Nephron progenitor cell (in vitro differentiated cells): ENCODE measurements at regions not wholly inside any gene's neighbourhood (a gene's known extent, or its start where the extent isn't known, plus 50 kb on each side); places are given as distances from the start of the nearest gene placed in this dataset.
A peak's percentile ranks its signal among the peaks of the same experiment; 100 is the strongest.
"Not testable (repeated sequence)": the region's sequence is repeated elsewhere in the genome, so short reads cannot be mapped to it uniquely, and the experiment has no call there.

ENCODE experiments used
- DNase-seq: peaks from one replicate; pipeline ENCODE4 v3.0.0; 2021
- H3K27ac Mint-ChIP-seq: 2 replicates; pipeline ENCODE4 v1.8.0; 2021; ENCODE audit warnings: mild to moderate bottlenecking, moderate library complexity, mixed read lengths
- H3K27me3 Mint-ChIP-seq: 2 replicates; pipeline ENCODE4 v1.8.0; 2021; ENCODE audit warnings: mild to moderate bottlenecking, low read depth, mixed read lengths; ENCODE audit not compliant: poor library complexity
- H3K36me3 Mint-ChIP-seq: 2 replicates; pipeline ENCODE4 v1.8.0; 2021; ENCODE audit warnings: low read depth, mixed read lengths
- H3K4me1 Mint-ChIP-seq: 2 replicates; pipeline ENCODE4 v1.8.0; 2021; ENCODE audit warnings: mixed read lengths
- H3K4me3 Mint-ChIP-seq: 2 replicates; pipeline ENCODE4 v1.8.0; 2021; ENCODE audit warnings: mild to moderate bottlenecking, moderate library complexity, mixed read lengths
- H3K9me3 Mint-ChIP-seq: 2 replicates; pipeline ENCODE4 v1.8.0; 2021; ENCODE audit warnings: mild to moderate bottlenecking, moderate library complexity, mixed read lengths
- CTCF ChIP-seq: fragments of 200-600 bp; sonication (generic); IDR thresholded peaks from 2 replicates; pipeline ENCODE4 v1.5.0; 2021; ENCODE audit warnings: antibody characterized with exemption

- Mint-ChIP-seq H3K4me3 (no peak overlapping the region), H3K9me3 (peaks cover 11% of the 10 kb centered on the region), H3K27ac (no peak overlapping the region), H3K4me1 (no peaks in the 10 kb centered on the region), H3K27me3 (no peaks in the 10 kb centered on the region), H3K36me3 (no peaks in the 10 kb centered on the region)
- TF ChIP-seq CTCF = no peak
- DNase-seq = no peak
These were observed 637.1 kb downstream of the UTRN start for GRCh38 chr6:144922120-144922722.

GRCh38 chr6:144922771-144923490, 637.8 kb downstream of the UTRN start:
- H3K27ac Mint-ChIP-seq, H3K27me3 Mint-ChIP-seq, DNase-seq: not testable (repeated sequence)

GRCh38 chr6:144923491-144923787, 638.3 kb downstream of the UTRN start:
- H3K36me3 Mint-ChIP-seq, H3K27me3 Mint-ChIP-seq, DNase-seq, H3K4me3 Mint-ChIP-seq, H3K27ac Mint-ChIP-seq, H3K4me1 Mint-ChIP-seq: not testable (repeated sequence)
- peaks cover 11% of the 10 kb centered on the region for H3K9me3 Mint-ChIP-seq

More at GRCh38 chr6:144922771-144923490, 637.8 kb downstream of the UTRN start:
- H3K4me1 Mint-ChIP-seq, H3K36me3 Mint-ChIP-seq, H3K4me3 Mint-ChIP-seq: not testable (repeated sequence)
- peaks cover 11% of the 10 kb centered on the region for H3K9me3 Mint-ChIP-seq

GRCh38 chr6:144928847-144929246, 643.7 kb downstream of the UTRN start:
- Mint-ChIP-seq H3K36me3 (peaks cover 3% of the 10 kb centered on the region), H3K9me3 (peaks cover 4% of the 10 kb centered on the region), H3K4me3 (no peak overlapping the region), H3K27ac (no peak overlapping the region), H3K4me1 (no peaks in the 10 kb centered on the region), H3K27me3 (no peaks in the 10 kb centered on the region)
- no peak for TF ChIP-seq CTCF
- DNase-seq = no peak

GRCh38 chr6:144929262-144929661, 644.1 kb downstream of the UTRN start:
- H3K27me3 Mint-ChIP-seq = peaks cover under 1% of the 10 kb centered on the region
- TF ChIP-seq CTCF = no peak
- H3K36me3 Mint-ChIP-seq = peaks cover 7% of the 10 kb centered on the region
- no peak overlapping the region for H3K27ac Mint-ChIP-seq
- peaks cover 8% of the 10 kb centered on the region for H3K9me3 Mint-ChIP-seq
- H3K4me1 Mint-ChIP-seq = no peaks in the 10 kb centered on the region
- no peak for DNase-seq
- H3K4me3 Mint-ChIP-seq = no peak overlapping the region

- Mint-ChIP-seq H3K27ac (no peak overlapping the region), H3K9me3 (peaks cover 22% of the 10 kb centered on the region), H3K36me3 (peaks cover 10% of the 10 kb centered on the region), H3K4me1 (no peaks in the 10 kb centered on the region), H3K4me3 (no peak overlapping the region), H3K27me3 (peaks cover 8% of the 10 kb centered on the region)
- TF ChIP-seq CTCF = peak; percentile 56
- peak; percentile 28 for DNase-seq
These were observed 646.3 kb downstream of the UTRN start for GRCh38 chr6:144931172-144932035.
